ENCODE measurements at regions not wholly inside any gene's neighbourhood (a gene's known extent, or its start where the extent isn't known, plus 50 kb on each side); places are given as distances from the start of the nearest gene placed in this dataset.

DNA sequence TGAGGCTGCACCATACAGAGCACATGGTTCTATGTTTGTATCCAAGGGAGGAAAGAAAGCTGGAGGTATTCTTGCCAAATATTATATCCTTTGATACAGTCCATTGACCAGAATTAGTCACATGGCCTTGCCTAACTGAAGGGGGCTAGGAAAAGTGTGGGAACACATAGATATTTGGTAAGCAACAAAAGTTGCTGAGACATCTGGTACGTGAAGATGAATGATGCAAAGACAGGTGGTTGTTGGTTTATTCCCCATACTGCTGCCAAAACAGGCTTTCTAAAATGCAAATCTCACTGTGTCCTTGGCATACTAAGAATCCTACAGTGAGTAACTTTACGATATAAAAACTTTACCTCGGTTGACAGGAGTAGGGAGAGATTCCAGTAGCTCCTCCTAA, 162.2 kb downstream of the VGLL3 start:
- TF ChIP-seq, protein P1, sequence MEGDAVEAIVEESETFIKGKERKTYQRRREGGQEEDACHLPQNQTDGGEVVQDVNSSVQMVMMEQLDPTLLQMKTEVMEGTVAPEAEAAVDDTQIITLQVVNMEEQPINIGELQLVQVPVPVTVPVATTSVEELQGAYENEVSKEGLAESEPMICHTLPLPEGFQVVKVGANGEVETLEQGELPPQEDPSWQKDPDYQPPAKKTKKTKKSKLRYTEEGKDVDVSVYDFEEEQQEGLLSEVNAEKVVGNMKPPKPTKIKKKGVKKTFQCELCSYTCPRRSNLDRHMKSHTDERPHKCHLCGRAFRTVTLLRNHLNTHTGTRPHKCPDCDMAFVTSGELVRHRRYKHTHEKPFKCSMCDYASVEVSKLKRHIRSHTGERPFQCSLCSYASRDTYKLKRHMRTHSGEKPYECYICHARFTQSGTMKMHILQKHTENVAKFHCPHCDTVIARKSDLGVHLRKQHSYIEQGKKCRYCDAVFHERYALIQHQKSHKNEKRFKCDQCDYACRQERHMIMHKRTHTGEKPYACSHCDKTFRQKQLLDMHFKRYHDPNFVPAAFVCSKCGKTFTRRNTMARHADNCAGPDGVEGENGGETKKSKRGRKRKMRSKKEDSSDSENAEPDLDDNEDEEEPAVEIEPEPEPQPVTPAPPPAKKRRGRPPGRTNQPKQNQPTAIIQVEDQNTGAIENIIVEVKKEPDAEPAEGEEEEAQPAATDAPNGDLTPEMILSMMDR (IDR thresholded peaks at IDR 0.05) = no peak
- no peak for TF ChIP-seq EP300 (IDR thresholded peaks at IDR 0.05)
- no peak for TF ChIP-seq POLR2A (IDR thresholded peaks at IDR 0.05)
